NB4 (cell line): ENCODE measurements at regions not wholly inside any gene's neighbourhood (a gene's known extent, or its start where the extent isn't known, plus 50 kb on each side); places are given as distances from the start of the nearest gene placed in this dataset.

Experiments used
- DNase-seq: peaks from one replicate; pipeline ENCODE4 v3.0.0; 2010; ENCODE audit warnings: low read depth
- H3K4me3 ChIP-seq: one replicate; pipeline ENCODE4 v1.5.1; 2011; ENCODE audit warnings: mild to moderate bottlenecking, low read depth, low read length, moderate library complexity
- CTCF ChIP-seq: IDR thresholded peaks from one replicate; pipeline ENCODE4 v1.5.1; 2012; ENCODE audit warnings: low read depth, low read length
- MAX ChIP-seq: IDR thresholded peaks from 2 replicates; pipeline ENCODE4 v1.6.1; 2011; ENCODE audit warnings: low read depth, low read length
- MYC ChIP-seq: IDR thresholded peaks from 2 replicates; pipeline ENCODE4 v1.6.1; 2011; ENCODE audit warnings: low read depth, low read length
- POLR2A ChIP-seq: IDR thresholded peaks from 2 replicates; pipeline ENCODE4 v1.6.1; 2011; ENCODE audit warnings: mild to moderate bottlenecking; ENCODE audit not compliant: insufficient read length; ENCODE audit errors: extremely low read depth

GRCh38 chr4:66059136-66059535, 388.8 kb upstream of the EPHA5 start:
- TF ChIP-seq MYC (no peak), POLR2A (no peak), MAX (no peak), CTCF (no peak)
- DNase-seq: no peak

GRCh38 chr4:66055999-66056398, 385.7 kb upstream of the EPHA5 start:
- no peak for DNase-seq

More at GRCh38 chr4:66059136-66059535, 388.8 kb upstream of the EPHA5 start:
- H3K4me3 ChIP-seq: no peak overlapping the region

GRCh38 chr4:66052426-66052825, 382.1 kb upstream of the EPHA5 start:
- no peak for DNase-seq
- H3K4me3 ChIP-seq: no peak overlapping the region
- TF ChIP-seq MAX: no peak
- TF ChIP-seq MYC: no peak
- no peak for TF ChIP-seq POLR2A
- TF ChIP-seq CTCF: no peak

More at GRCh38 chr4:66055999-66056398, 385.7 kb upstream of the EPHA5 start:
- TF ChIP-seq MYC (no peak), POLR2A (no peak), CTCF (no peak), MAX (no peak)
- no peak overlapping the region for H3K4me3 ChIP-seq

- TF ChIP-seq MAX (no peak), POLR2A (no peak), MYC (no peak), CTCF (no peak)
- no peak overlapping the region for H3K4me3 ChIP-seq
- no peak for DNase-seq
These were observed 378.6 kb upstream of the EPHA5 start for GRCh38 chr4:66048861-66049260.

GRCh38 chr4:66045913-66046312, 375.6 kb upstream of the EPHA5 start:
- H3K4me3 ChIP-seq: no peak overlapping the region
- no peak for DNase-seq
- TF ChIP-seq CTCF (no peak), POLR2A (no peak), MYC (no peak), MAX (no peak)

- TF ChIP-seq MYC (no peak), CTCF (no peak), MAX (no peak), POLR2A (no peak)
- no peak overlapping the region for H3K4me3 ChIP-seq
- no peak for DNase-seq
These were observed 365.4 kb upstream of the EPHA5 start for GRCh38 chr4:66035701-66036100.
